T-cell (primary cell): ENCODE measurements at regions not wholly inside any gene's neighbourhood (a gene's known extent, or its start where the extent isn't known, plus 50 kb on each side); places are given as distances from the start of the nearest gene placed in this dataset.

Experiments
- ATAC-seq, 4 experiments: fragments of 200-7000 bp in 3 of 4; fragments of 150-1000 bp in 1 of 4; cut with Tn5 transposase; replicated peaks in 1 of 4; 1 replicate in 3 of 4; 2 replicates in 1 of 4; pipeline ENCODE4 v1.10.0; 2021; ENCODE audit warnings: moderate library complexity in 3 of 4, mild to moderate bottlenecking in 2 of 4, moderate number of reproducible peaks in 1 of 4
- CTCF ChIA-PET, 2 donors: fragments of 300-600 bp; sonication (Branson Sonifier 250); formaldehyde crosslinking; loops; one replicate each; lab custom pipeline; 2022; ENCODE audit warnings: antibody characterized with exemption in 2 of 2; lab: Charles Lee
- POLR2A ChIA-PET, 2 donors: fragments of 300-600 bp; sonication (Branson Sonifier 250); formaldehyde crosslinking; loops; one replicate each; lab custom pipeline; 2022; ENCODE audit warnings: antibody characterized with exemption in 2 of 2; lab: Charles Lee
- DNase-seq, 35 experiments: peaks; one replicate each; pipeline versions ENCODE4 v3.0.0 to v3.0.0-alpha.2; 2013 to 2023
- H3K27ac ChIP-seq: one replicate; pipeline ENCODE4 v1.5.1; 2013; ENCODE audit warnings: low read length
- H3K27me3 ChIP-seq, 2 experiments: replicated peaks in 1 of 2; 1 replicate in 1 of 2; 2 replicates in 1 of 2; pipeline versions ENCODE4 v1.6.1 to v1.7.0; 2013; ENCODE audit warnings: low read length in 1 of 2, mixed read lengths in 1 of 2; ENCODE audit not compliant: control insufficient read depth in 2 of 2, insufficient read depth in 2 of 2; ENCODE audit errors: extremely low read depth in 1 of 2
- H3K36me3 ChIP-seq, 2 donors: 1 replicate in 1 of 2; 2 replicates in 1 of 2; pipeline versions ENCODE4 v1.6.1 to v1.7.0; 2013; ENCODE audit warnings: low read length in 1 of 2; ENCODE audit not compliant: control insufficient read depth in 2 of 2, insufficient read depth in 1 of 2; ENCODE audit errors: extremely low read depth in 1 of 2
- H3K4me1 ChIP-seq, 2 experiments: 1 replicate in 1 of 2; 2 replicates in 1 of 2; pipeline versions ENCODE4 v1.6.1 to v1.7.0; 2013; ENCODE audit warnings: low read length in 2 of 2, mixed read lengths in 1 of 2; ENCODE audit not compliant: insufficient read depth in 2 of 2, control insufficient read depth in 1 of 2; ENCODE audit errors: extremely low read depth in 1 of 2
- H3K4me3 ChIP-seq, 2 donors: 1 replicate in 1 of 2; 2 replicates in 1 of 2; pipeline versions ENCODE4 v1.5.1 to v1.7.0; 2013; ENCODE audit warnings: mild to moderate bottlenecking in 2 of 2, low read length in 1 of 2, moderate library complexity in 1 of 2; ENCODE audit not compliant: control insufficient read depth in 1 of 2; ENCODE audit errors: extremely low read depth in 1 of 2
- H3K9me3 ChIP-seq: 2 replicates; pipeline ENCODE4 v1.7.0; 2013
- H3K27ac Mint-ChIP-seq, 2 donors: one replicate each; pipeline ENCODE4 v1.8.0; 2020 to 2021; ENCODE audit warnings: mild to moderate bottlenecking in 2 of 2, mixed read lengths in 2 of 2
- H3K27me3 Mint-ChIP-seq, 2 donors: one replicate each; pipeline ENCODE4 v1.8.0; 2021 to 2022; ENCODE audit warnings: mixed read lengths in 2 of 2
- H3K36me3 Mint-ChIP-seq: one replicate; pipeline ENCODE4 v1.8.0; 2021; ENCODE audit warnings: mixed read lengths
- H3K4me1 Mint-ChIP-seq, 3 donors: one replicate each; pipeline ENCODE4 v1.8.0; 2020 to 2022; ENCODE audit warnings: mixed read lengths in 3 of 3, mild to moderate bottlenecking in 1 of 3
- H3K4me3 Mint-ChIP-seq, 3 donors: one replicate each; pipeline ENCODE4 v1.8.0; 2020 to 2022; ENCODE audit warnings: mild to moderate bottlenecking in 3 of 3, mixed read lengths in 3 of 3, moderate library complexity in 3 of 3
- H3K9me3 Mint-ChIP-seq, 3 donors: one replicate each; pipeline ENCODE4 v1.8.0; 2020 to 2022; ENCODE audit warnings: mixed read lengths in 3 of 3
- WGBS: methylation state at CpG from one replicate; pipeline ENCODE4 v1.1.5; 2013; ENCODE audit warnings: missing lambda C conversion rate; ENCODE audit not compliant: insufficient coverage; 5-methylcytosine and 5-hydroxymethylcytosine counted together

- POLR2A ChIA-PET: no interaction called here
- CTCF ChIA-PET: no interaction called here
- Mint-ChIP-seq H3K4me3 (no peak overlapping the region), H3K9me3 (peaks cover 0 to 5% (median 0%) of the 10 kb centered on the region in 3 donors), H3K27ac (no peak overlapping the region), H3K4me1 (no peaks in the 10 kb centered on the region), H3K27me3 (peaks cover 0 to 3% of the 10 kb centered on the region in 2 donors), H3K36me3 (no peaks in the 10 kb centered on the region)
- Histone ChIP-seq H3K4me1 (no peaks in the 10 kb centered on the region), H3K4me3 (no peak overlapping the region), H3K27me3 (no peaks in the 10 kb centered on the region), H3K9me3 (no peaks in the 10 kb centered on the region), H3K36me3 (no peaks in the 10 kb centered on the region), H3K27ac (no peak overlapping the region)
- whole genome bisulfite sequencing: 76% methylated on average over 2 of the region's 7 CpGs
- ATAC-seq: no peak
- no peak for DNase-seq
These were observed 165.0 kb upstream of the MTNR1B start for GRCh38 chr11:92804388-92804966.

DNA sequence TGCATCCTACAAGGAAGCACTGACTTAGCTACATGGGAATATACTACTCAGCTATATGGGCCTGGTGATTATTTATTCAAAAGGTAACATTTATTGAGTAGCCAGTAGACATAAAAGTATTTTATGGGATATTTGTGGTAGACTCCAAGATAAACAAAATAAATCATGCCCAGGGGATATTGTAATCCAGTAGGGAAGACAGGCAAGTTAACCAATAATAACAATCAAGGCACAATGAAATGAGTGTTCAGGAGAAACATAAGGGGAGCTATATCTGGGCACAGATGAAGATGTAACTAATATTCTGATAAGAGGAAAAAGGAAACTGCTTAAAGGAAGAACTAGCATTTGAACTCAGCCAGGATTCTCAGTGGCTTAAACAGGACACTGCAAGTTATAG lies 161.4 kb upstream of the MTNR1B start:
- Histone ChIP-seq H3K9me3 (no peaks in the 10 kb centered on the region), H3K27ac (no peak overlapping the region), H3K36me3 (no peaks in the 10 kb centered on the region), H3K4me3 (no peak overlapping the region), H3K27me3 (no peaks in the 10 kb centered on the region), H3K4me1 (no peaks in the 10 kb centered on the region)
- Mint-ChIP-seq H3K4me3 (no peak overlapping the region), H3K9me3 (no peaks in the 10 kb centered on the region), H3K36me3 (no peaks in the 10 kb centered on the region), H3K4me1 (no peaks in the 10 kb centered on the region), H3K27ac (no peak overlapping the region), H3K27me3 (peaks cover 0 to 3% of the 10 kb centered on the region in 2 donors)
- ATAC-seq (no peak), DNase-seq (no peak)
- POLR2A ChIA-PET: no interaction called here
- CTCF ChIA-PET: no interaction called here

GRCh38 chr11:92810423-92811064 lies 158.9 kb upstream of the MTNR1B start:
- no peaks in the 10 kb centered on the region for H3K27me3 Mint-ChIP-seq
- ChIA-PET POLR2A (no interaction called here), CTCF (no interaction called here)
- no peak for DNase-seq
- no peak for ATAC-seq
- Histone ChIP-seq H3K27me3 (no peaks in the 10 kb centered on the region), H3K4me3 (no peak overlapping the region), H3K36me3 (no peaks in the 10 kb centered on the region), H3K27ac (no peak overlapping the region), H3K4me1 (no peaks in the 10 kb centered on the region), H3K9me3 (no peaks in the 10 kb centered on the region)
- no peaks in the 10 kb centered on the region for H3K36me3 Mint-ChIP-seq
- WGBS: 83% methylated on average over 2 of the region's 6 CpGs
- H3K4me1 Mint-ChIP-seq: no peaks in the 10 kb centered on the region
- no peaks in the 10 kb centered on the region for H3K9me3 Mint-ChIP-seq
- H3K4me3 Mint-ChIP-seq: no peak overlapping the region
- no peak overlapping the region for H3K27ac Mint-ChIP-seq

DNA sequence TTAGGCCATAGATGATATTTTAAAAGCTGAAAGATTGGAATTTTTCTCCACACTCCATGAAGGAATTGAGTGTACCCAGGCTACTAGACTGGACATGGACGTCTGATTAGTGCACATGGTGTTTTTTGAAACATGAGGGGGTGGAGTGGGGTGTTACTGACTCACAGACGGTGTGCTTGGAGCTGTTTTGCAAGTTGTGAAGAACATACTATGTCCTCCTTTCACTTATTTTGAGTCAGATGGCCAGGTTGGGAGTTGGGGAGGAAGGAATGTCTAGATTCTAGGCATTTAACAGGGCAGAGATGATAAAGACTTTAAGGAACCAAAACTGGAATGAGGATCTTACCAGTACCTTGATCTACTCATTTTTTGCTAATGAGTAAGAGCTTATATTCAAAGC lies 158.1 kb upstream of the MTNR1B start:
- Mint-ChIP-seq H3K36me3 (no peaks in the 10 kb centered on the region), H3K4me3 (no peak overlapping the region), H3K9me3 (no peaks in the 10 kb centered on the region), H3K4me1 (no peaks in the 10 kb centered on the region), H3K27ac (no peak overlapping the region), H3K27me3 (no peaks in the 10 kb centered on the region)
- H3K27ac ChIP-seq: no peak overlapping the region
- no peaks in the 10 kb centered on the region for H3K27me3 ChIP-seq
- CTCF ChIA-PET: no interaction called here
- no peak for DNase-seq
- H3K36me3 ChIP-seq: no peaks in the 10 kb centered on the region
- H3K9me3 ChIP-seq: no peaks in the 10 kb centered on the region
- H3K4me1 ChIP-seq: no peaks in the 10 kb centered on the region
- WGBS: no CpG with 5 or more reads among the region's 2 CpGs
- H3K4me3 ChIP-seq: no peak overlapping the region
- POLR2A ChIA-PET: no interaction called here
- ATAC-seq: no peak

GRCh38 chr11:92812841-92813240 lies 156.6 kb upstream of the MTNR1B start:
- Histone ChIP-seq H3K9me3 (no peaks in the 10 kb centered on the region), H3K27me3 (no peaks in the 10 kb centered on the region), H3K4me3 (no peak overlapping the region), H3K36me3 (no peaks in the 10 kb centered on the region), H3K4me1 (no peaks in the 10 kb centered on the region), H3K27ac (no peak overlapping the region)
- Mint-ChIP-seq H3K4me1 (no peaks in the 10 kb centered on the region), H3K27ac (no peak overlapping the region), H3K36me3 (no peaks in the 10 kb centered on the region), H3K27me3 (no peaks in the 10 kb centered on the region), H3K9me3 (no peaks in the 10 kb centered on the region), H3K4me3 (no peak overlapping the region)
- ChIA-PET POLR2A (no interaction called here), CTCF (no interaction called here)
- ATAC-seq (no peak), DNase-seq (no peak)
- no CpG with 5 or more reads among the region's 5 CpGs for WGBS

DNA sequence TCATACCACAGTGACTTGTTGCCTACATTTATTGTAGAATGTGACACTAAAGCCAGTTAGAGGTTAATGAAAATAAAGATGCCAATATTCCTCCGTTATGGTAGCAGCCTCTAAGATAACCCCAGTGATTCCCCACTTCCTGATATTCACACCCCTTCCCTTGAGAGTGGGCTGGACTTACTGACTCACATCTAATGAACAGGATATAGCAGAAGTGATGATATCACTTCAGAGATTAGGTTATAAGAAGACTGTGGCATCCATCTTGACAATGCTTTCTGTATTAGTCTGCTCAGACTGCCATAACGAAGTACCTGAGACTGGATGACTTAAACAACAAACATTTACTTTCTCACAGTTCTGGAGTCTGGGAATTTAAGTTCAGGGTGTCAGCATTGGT lies 149.6 kb upstream of the MTNR1B start:
- CTCF ChIA-PET: no interaction called here
- H3K36me3 Mint-ChIP-seq: no peaks in the 10 kb centered on the region
- ATAC-seq: no peak
- H3K4me1 ChIP-seq: no peaks in the 10 kb centered on the region
- POLR2A ChIA-PET: no interaction called here
- DNase-seq: no peak
- no CpG with 5 or more reads among the region's 2 CpGs for WGBS
- H3K4me3 Mint-ChIP-seq: no peak overlapping the region
- H3K27me3 Mint-ChIP-seq: no peaks in the 10 kb centered on the region
- no peak overlapping the region for H3K4me3 ChIP-seq
- no peaks in the 10 kb centered on the region for H3K27me3 ChIP-seq
- peaks cover 0 to 4% (median 0%) of the 10 kb centered on the region in 3 donors for H3K9me3 Mint-ChIP-seq
- no peaks in the 10 kb centered on the region for H3K36me3 ChIP-seq
- no peak overlapping the region for H3K27ac Mint-ChIP-seq
- H3K9me3 ChIP-seq: no peaks in the 10 kb centered on the region
- H3K4me1 Mint-ChIP-seq: no peaks in the 10 kb centered on the region
- no peak overlapping the region for H3K27ac ChIP-seq

DNA sequence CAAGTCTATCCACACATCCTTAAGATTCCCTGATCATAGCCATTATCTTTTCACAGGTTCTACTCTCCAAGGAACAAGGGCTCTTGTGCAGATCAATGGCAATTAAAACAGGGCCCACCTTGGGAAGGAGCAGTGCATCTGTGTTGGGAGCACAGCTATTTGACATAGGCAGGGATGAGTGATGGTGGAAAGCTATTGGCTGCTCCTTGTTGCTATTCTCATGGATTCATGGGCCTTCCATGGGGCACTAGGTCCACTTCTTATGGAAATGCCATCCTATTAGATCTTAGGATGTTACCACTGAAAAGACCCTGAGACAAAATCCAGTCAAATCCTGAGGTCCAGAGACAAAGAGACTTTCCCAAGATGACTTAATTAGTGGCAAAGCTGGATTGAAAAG lies 148.6 kb upstream of the MTNR1B start:
- H3K36me3 ChIP-seq: no peaks in the 10 kb centered on the region
- no peak overlapping the region for H3K4me3 Mint-ChIP-seq
- DNase-seq (no peak), ATAC-seq (no peak)
- ChIA-PET CTCF (no interaction called here), POLR2A (no interaction called here)
- H3K27me3 Mint-ChIP-seq: no peaks in the 10 kb centered on the region
- no peak overlapping the region for H3K4me3 ChIP-seq
- no peaks in the 10 kb centered on the region for H3K27me3 ChIP-seq
- H3K27ac Mint-ChIP-seq: no peak overlapping the region
- no peaks in the 10 kb centered on the region for H3K4me1 Mint-ChIP-seq
- no peaks in the 10 kb centered on the region for H3K4me1 ChIP-seq
- H3K9me3 Mint-ChIP-seq: peaks cover 0 to 4% (median 0%) of the 10 kb centered on the region in 3 donors
- no peak overlapping the region for H3K27ac ChIP-seq
- H3K9me3 ChIP-seq: no peaks in the 10 kb centered on the region
- no peaks in the 10 kb centered on the region for H3K36me3 Mint-ChIP-seq
